Heart right ventricle (tissue), 16 donors: ENCODE measurements at regions not wholly inside any gene's neighbourhood (a gene's known extent, or its start where the extent isn't known, plus 50 kb on each side); places are given as distances from the start of the nearest gene placed in this dataset.
A peak's percentile ranks its signal among the peaks of the same experiment; 100 is the strongest.

Experiments used
- ATAC-seq, 8 donors: fragments of 200-7000 bp; cut with Tn5 transposase; one replicate each; pipeline ENCODE4 v1.9.1; 2020; ENCODE audit warnings: mild to moderate bottlenecking in 8 of 8, moderate library complexity in 8 of 8, moderate number of reproducible peaks in 1 of 8
- DNase-seq, 2 donors: peaks; one replicate each; pipeline ENCODE4 v3.0.0-alpha.2; 2020
- H3K27ac ChIP-seq, 10 donors: fragments of 200-600 bp; sonication (generic) in 2 of 10; one replicate each; pipeline versions ENCODE4 v1.5.0 to v1.8.0; 2020 to 2022; ENCODE audit warnings: mild to moderate bottlenecking in 3 of 10
- H3K27me3 ChIP-seq, 7 donors: fragments of 200-600 bp; one replicate each; pipeline ENCODE4 v1.8.0; 2021 to 2022; ENCODE audit warnings: mild to moderate bottlenecking in 2 of 7
- H3K36me3 ChIP-seq, 9 donors: fragments of 200-600 bp; sonication (generic) in 1 of 9; one replicate each; pipeline versions ENCODE4 v1.5.0 to v1.8.0; 2020 to 2022; ENCODE audit warnings: mild to moderate bottlenecking in 2 of 9
- H3K4me1 ChIP-seq, 9 donors: fragments of 200-600 bp; sonication (generic) in 1 of 9; one replicate each; pipeline versions ENCODE4 v1.5.0 to v1.8.0; 2020 to 2022; ENCODE audit warnings: mild to moderate bottlenecking in 4 of 9
- H3K4me3 ChIP-seq, 10 donors: fragments of 200-600 bp; sonication (generic) in 2 of 10; one replicate each; pipeline versions ENCODE4 v1.5.0 to v1.8.0; 2020 to 2022; ENCODE audit warnings: mild to moderate bottlenecking in 7 of 10, moderate library complexity in 2 of 10
- H3K9me3 ChIP-seq, 11 donors: fragments of 200-600 bp in 10 of 11; sonication (generic) in 2 of 11; one replicate each; pipeline versions ENCODE4 v1.5.0 to v1.8.0; 2013 to 2022; ENCODE audit warnings: mild to moderate bottlenecking in 2 of 11, control low read depth in 1 of 11, moderate library complexity in 1 of 11
- CTCF ChIP-seq, 9 donors: fragments of 200-600 bp; sonication (generic) in 2 of 9; IDR thresholded peaks; one replicate each; pipeline versions ENCODE4 v1.5.0 to v1.8.0; 2021 to 2022; ENCODE audit warnings: antibody characterized with exemption in 9 of 9, mild to moderate bottlenecking in 5 of 9, moderate library complexity in 1 of 9
- WGBS, 2 donors: extraction: QIAGEN DNeasy Blood & Tissue Kit; methylation state at CpG; one replicate each; pipeline ENCODE4 v1.1.7; 2013; ENCODE audit warnings: inconsistent platforms in 1 of 2; 5-methylcytosine and 5-hydroxymethylcytosine counted together
- intact Hi-C, 10 donors: fragments of 100-400 bp; cut with DNase I; formaldehyde crosslinking; loops; one replicate each; pipeline versions ENCODE4 v1.11.1 to v1.14.2; 2022
- donor health status: Arrhythmogenic right ventricular cardiomyopathy.
- donor health status: ischemic (EF 13 %, LVEDD 7.1; RV severe dilation, severe dysfunction).
- donor health status: healthy with polysubstance abuse.
- donor health status: DM: no; HTN: yes; CAD: no.
- donor health status: DM: no; HTN: no; CAD: no.
- donor health status: ischemic (EF 25% LVEDD 6.9; RV normal size, moderate dysfunction).
- donor health status: ischemic (EF 25% LVEDD 5.7; RV mildly dilated, moderate dysfunction).
- donor health status: healthy.
- donor health status: DM: yes; HTN: yes; CAD: no.
- donor health status: Ischemic cardiomyopathy.
- donor health status: ischemic (EF 35%, LVEDD 5.7; RV mildly dilated, moderate dysfunction).
- donor health status: nonischemic (EF 11% LVEDD 7.7; RV severe dilation, severe dysfunction).
- donor health status: DM: yes; HTN: yes; CAD: no.
- donor health status: PGD.
- donor health status: ischemic (EF 29% LVEDD 5.4; RV normal size, mild dysfunction).
- donor health status: nonischemic (EF 23%, LVEDD 6.1; RV moderate dilation, normal function).

GRCh38 chr5:110082863-110083262 is 393.1 kb downstream of the MAN2A1 start:
- DNase-seq (no peak), ATAC-seq (no peak)
- H3K4me1 ChIP-seq: no peaks in the 10 kb centered on the region
- peaks cover 0 to 7% (median 0%) of the 10 kb centered on the region in 7 donors for H3K27me3 ChIP-seq
- intact Hi-C loops: no loop called here
- no peaks in the 10 kb centered on the region for H3K36me3 ChIP-seq
- TF ChIP-seq CTCF (IDR thresholded peaks at IDR 0.05): no peak
- H3K27ac ChIP-seq: no peak overlapping the region
- WGBS, 2 donors: 89 to 97% methylated on average over 2 of the region's 2 CpGs
- H3K4me3 ChIP-seq: no peak overlapping the region
- H3K9me3 ChIP-seq: no peaks in the 10 kb centered on the region

GRCh38 chr5:110085826-110086225 is 396.1 kb downstream of the MAN2A1 start:
- WGBS, 2 donors: 97% methylated on average over 1 of the region's 1 CpG
- no peaks in the 10 kb centered on the region for H3K36me3 ChIP-seq

GRCh38 chr5:110086658-110087388 is 397.1 kb downstream of the MAN2A1 start:
- peak in 2 of 8 donors; percentile 44 to 79 for ATAC-seq
- Histone ChIP-seq H3K4me3 (no peak overlapping the region), H3K4me1 (no peaks in the 10 kb centered on the region), H3K27me3 (peaks cover 0 to 9% (median 0%) of the 10 kb centered on the region in 7 donors), H3K36me3 (no peaks in the 10 kb centered on the region), H3K27ac (peak overlapping the region in 1 of 10 donors; percentile 41), H3K9me3 (no peaks in the 10 kb centered on the region)
- intact Hi-C loops: no loop called here
- 54 to 63% methylated on average over 6 of the region's 6 CpGs for WGBS, 2 donors
- TF ChIP-seq CTCF (IDR thresholded peaks at IDR 0.05): no peak
- DNase-seq: no peak

More at GRCh38 chr5:110085826-110086225, 396.1 kb downstream of the MAN2A1 start:
- Histone ChIP-seq H3K9me3 (no peaks in the 10 kb centered on the region), H3K27me3 (peaks cover 0 to 9% (median 0%) of the 10 kb centered on the region in 7 donors), H3K4me1 (no peaks in the 10 kb centered on the region), H3K27ac (no peak overlapping the region), H3K4me3 (no peak overlapping the region)
- intact Hi-C loops: no loop called here
- DNase-seq (no peak), ATAC-seq (no peak)
- TF ChIP-seq CTCF (IDR thresholded peaks at IDR 0.05): no peak

- no peak for ATAC-seq
- H3K9me3 ChIP-seq: no peaks in the 10 kb centered on the region
- H3K36me3 ChIP-seq: no peaks in the 10 kb centered on the region
- no peak overlapping the region for H3K27ac ChIP-seq
- H3K27me3 ChIP-seq: peaks cover 0 to 9% (median 0%) of the 10 kb centered on the region in 7 donors
- H3K4me1 ChIP-seq: no peaks in the 10 kb centered on the region
- intact Hi-C loops: no loop called here
- TF ChIP-seq CTCF (IDR thresholded peaks at IDR 0.05): no peak
- WGBS, 2 donors: 76 to 83% methylated on average over 7 of the region's 7 CpGs
- DNase-seq: no peak
- no peak overlapping the region for H3K4me3 ChIP-seq
These were observed 398.1 kb downstream of the MAN2A1 start for GRCh38 chr5:110087829-110088228.
